Sigmoid colon (tissue), 6 donors: ENCODE measurements at regions not wholly inside any gene's neighbourhood (a gene's known extent, or its start where the extent isn't known, plus 50 kb on each side); places are given as distances from the start of the nearest gene placed in this dataset.

ENCODE experiments used
- DNase-seq: peaks from one replicate; pipeline ENCODE4 v3.0.0-alpha.2; 2019
- H3K27ac ChIP-seq, 4 donors: fragments of 200-600 bp; sonication (generic); one replicate each; pipeline ENCODE4 v1.5.1; 2016 to 2019; ENCODE audit warnings: mild to moderate bottlenecking in 1 of 4
- H3K27me3 ChIP-seq, 3 donors: fragments of 200-600 bp; sonication (generic); one replicate each; pipeline ENCODE4 v1.5.1; 2019; ENCODE audit warnings: mild to moderate bottlenecking in 1 of 3
- H3K36me3 ChIP-seq, 4 donors: fragments of 200-600 bp; sonication (generic); one replicate each; pipeline ENCODE4 v1.5.1; 2016 to 2019
- H3K4me1 ChIP-seq, 4 donors: fragments of 200-600 bp; sonication (generic); one replicate each; pipeline ENCODE4 v1.5.1; 2017 to 2019
- H3K4me3 ChIP-seq, 4 donors: fragments of 200-600 bp; sonication (generic); one replicate each; pipeline ENCODE4 v1.5.1; 2017 to 2019; ENCODE audit warnings: mild to moderate bottlenecking in 2 of 4, moderate library complexity in 1 of 4
- H3K9me3 ChIP-seq, 4 donors: fragments of 200-600 bp in 3 of 4; sonication (generic) in 3 of 4; one replicate each; pipeline versions ENCODE4 v1.5.1 to v1.6.1; 2013 to 2019
- EP300 ChIP-seq, 4 donors: sonication (generic); formaldehyde crosslinking; IDR thresholded peaks; one replicate each; pipeline ENCODE4 v1.6.1; 2017; ENCODE audit warnings: antibody characterized with exemption in 4 of 4
- POLR2A ChIP-seq, 2 donors: fragments of 450-650 bp; IDR thresholded peaks; one replicate each; pipeline ENCODE4 v1.6.1; 2016; ENCODE audit warnings: antibody characterized with exemption in 2 of 2, mild to moderate bottlenecking in 2 of 2, moderate library complexity in 2 of 2
- POLR2AphosphoS5 ChIP-seq, 4 donors: sonication (generic); formaldehyde crosslinking; IDR thresholded peaks; one replicate each; pipeline ENCODE4 v1.6.1; 2017; ENCODE audit warnings: antibody characterized with exemption in 4 of 4
- WGBS, 2 donors: extraction: QIAGEN DNeasy Blood & Tissue Kit; methylation state at CpG; one replicate each; pipeline ENCODE4 v1.1.7; 2013; 5-methylcytosine and 5-hydroxymethylcytosine counted together
- intact Hi-C: fragments of 100-400 bp; cut with DNase I; formaldehyde crosslinking; loops from one replicate; pipeline ENCODE4 v1.15.1; 2023
- TF ChIP-seq, protein P1 (sequence below), 4 experiments: fragments of 450-650 bp in 3 of 4; fragments of 200-600 bp in 1 of 4; IDR thresholded peaks; one replicate each; pipeline ENCODE4 v1.5.1; 2016 to 2019; ENCODE audit warnings: antibody characterized with exemption in 4 of 4, mild to moderate bottlenecking in 3 of 4, moderate library complexity in 2 of 4
- donor health status: healthy with polysubstance abuse.
- donor health status: healthy.

DNA sequence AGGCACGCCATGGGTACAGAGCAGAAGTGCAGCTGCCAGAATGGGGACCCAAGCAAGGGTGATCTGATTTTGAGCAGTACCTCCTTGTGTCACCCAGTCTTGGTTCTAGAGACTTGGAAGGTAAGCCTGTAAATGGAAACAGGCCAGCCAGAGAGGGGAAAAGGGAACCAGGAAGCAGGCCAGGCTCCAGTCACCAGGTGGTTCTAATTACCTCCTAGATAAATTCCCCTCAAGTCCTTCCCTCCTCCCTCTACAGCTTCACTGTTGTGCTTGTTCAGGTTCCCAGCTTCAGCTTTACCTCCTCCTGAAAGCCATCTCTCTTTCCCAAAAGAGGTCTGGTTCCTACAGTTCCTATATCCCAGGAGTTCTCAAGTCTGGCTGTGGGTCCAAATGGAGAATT is 58.8 kb upstream of the SLC7A14 start:
- no peaks in the 10 kb centered on the region for H3K36me3 ChIP-seq
- no peak overlapping the region for H3K27ac ChIP-seq
- TF ChIP-seq EP300 (IDR thresholded peaks at IDR 0.05) = no peak
- TF ChIP-seq POLR2AphosphoS5 (IDR thresholded peaks at IDR 0.05) = no peak
- TF ChIP-seq, protein P1, sequence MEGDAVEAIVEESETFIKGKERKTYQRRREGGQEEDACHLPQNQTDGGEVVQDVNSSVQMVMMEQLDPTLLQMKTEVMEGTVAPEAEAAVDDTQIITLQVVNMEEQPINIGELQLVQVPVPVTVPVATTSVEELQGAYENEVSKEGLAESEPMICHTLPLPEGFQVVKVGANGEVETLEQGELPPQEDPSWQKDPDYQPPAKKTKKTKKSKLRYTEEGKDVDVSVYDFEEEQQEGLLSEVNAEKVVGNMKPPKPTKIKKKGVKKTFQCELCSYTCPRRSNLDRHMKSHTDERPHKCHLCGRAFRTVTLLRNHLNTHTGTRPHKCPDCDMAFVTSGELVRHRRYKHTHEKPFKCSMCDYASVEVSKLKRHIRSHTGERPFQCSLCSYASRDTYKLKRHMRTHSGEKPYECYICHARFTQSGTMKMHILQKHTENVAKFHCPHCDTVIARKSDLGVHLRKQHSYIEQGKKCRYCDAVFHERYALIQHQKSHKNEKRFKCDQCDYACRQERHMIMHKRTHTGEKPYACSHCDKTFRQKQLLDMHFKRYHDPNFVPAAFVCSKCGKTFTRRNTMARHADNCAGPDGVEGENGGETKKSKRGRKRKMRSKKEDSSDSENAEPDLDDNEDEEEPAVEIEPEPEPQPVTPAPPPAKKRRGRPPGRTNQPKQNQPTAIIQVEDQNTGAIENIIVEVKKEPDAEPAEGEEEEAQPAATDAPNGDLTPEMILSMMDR (IDR thresholded peaks at IDR 0.05) = no peak
- TF ChIP-seq POLR2A (IDR thresholded peaks at IDR 0.05) = no peak
- DNase-seq = no peak
- no peaks in the 10 kb centered on the region for H3K9me3 ChIP-seq
- H3K4me3 ChIP-seq = no peak overlapping the region
- peaks cover 0 to 6% (median 0%) of the 10 kb centered on the region in 4 donors for H3K4me1 ChIP-seq
- no peaks in the 10 kb centered on the region for H3K27me3 ChIP-seq
- intact Hi-C loops = no loop called here
- 87 to 90% methylated on average over 1 of the region's 1 CpG for WGBS, 2 donors

DNA sequence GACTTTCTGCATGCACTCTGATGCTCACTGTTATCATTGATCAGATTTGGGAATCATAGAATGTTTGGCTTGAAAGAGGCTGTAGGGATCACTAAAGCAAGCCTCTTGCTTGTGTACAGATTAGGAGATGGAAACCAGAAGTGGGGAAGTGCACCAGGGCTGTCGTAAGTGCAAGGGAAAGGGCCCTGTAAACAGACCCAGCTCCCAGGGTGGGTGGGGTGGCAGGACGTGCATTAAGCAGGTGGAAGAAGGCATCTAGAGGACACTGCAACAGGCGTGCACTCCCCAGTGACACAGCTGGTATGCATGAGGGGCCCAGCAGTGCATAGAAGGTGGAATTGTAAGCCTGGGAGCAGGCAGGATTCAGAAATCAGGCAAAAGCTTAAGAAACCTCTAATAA is 58.0 kb upstream of the SLC7A14 start:
- no peaks in the 10 kb centered on the region for H3K36me3 ChIP-seq
- 72 to 74% methylated on average over 3 of the region's 3 CpGs for WGBS, 2 donors
- no peak overlapping the region for H3K4me3 ChIP-seq
- H3K4me1 ChIP-seq = peaks cover 0 to 6% (median 0%) of the 10 kb centered on the region in 4 donors
- no peak overlapping the region for H3K27ac ChIP-seq
- H3K9me3 ChIP-seq = no peaks in the 10 kb centered on the region
- no peaks in the 10 kb centered on the region for H3K27me3 ChIP-seq
- TF ChIP-seq EP300 (IDR thresholded peaks at IDR 0.05) = no peak
- TF ChIP-seq, protein P1 (IDR thresholded peaks at IDR 0.05) = no peak
- intact Hi-C loops = no loop called here
- DNase-seq = no peak

DNA sequence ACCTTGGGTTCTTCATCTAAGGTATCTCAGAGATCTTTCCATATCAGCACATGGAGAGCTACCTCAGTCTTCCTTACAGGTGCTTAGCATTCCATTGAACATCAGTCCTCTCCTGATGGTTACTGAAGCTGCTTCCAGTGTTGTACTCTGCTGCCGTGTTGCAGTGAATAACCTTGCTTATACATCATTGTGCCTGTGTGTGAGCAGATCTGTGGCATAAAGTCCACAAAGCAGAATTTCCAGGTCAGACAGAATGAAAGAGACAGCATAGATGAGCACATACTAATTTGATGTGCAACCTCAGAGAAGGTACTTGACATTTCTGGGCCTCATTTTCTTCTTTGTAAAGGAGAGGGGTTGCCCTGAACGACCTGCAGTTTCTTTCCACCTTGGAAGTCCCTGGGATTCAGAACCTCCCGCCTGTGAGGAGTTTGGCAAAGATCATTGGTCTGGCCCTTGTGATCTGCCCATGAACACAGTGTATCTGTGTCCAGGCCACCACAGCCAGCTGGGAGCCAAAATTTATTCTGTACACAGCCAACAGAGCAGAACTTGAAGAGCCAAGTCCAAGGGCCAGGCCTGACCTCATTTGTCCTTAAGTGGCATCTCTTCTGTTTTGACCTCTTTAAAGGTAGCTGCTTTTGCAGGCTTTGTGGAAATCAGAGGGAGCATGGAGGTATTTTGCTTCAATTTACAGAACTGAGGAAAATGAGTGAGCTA is 57.2 kb upstream of the SLC7A14 start:
- no peak for TF ChIP-seq POLR2AphosphoS5 (IDR thresholded peaks at IDR 0.05)
- TF ChIP-seq EP300 (IDR thresholded peaks at IDR 0.05) = no peak
- TF ChIP-seq POLR2A (IDR thresholded peaks at IDR 0.05) = no peak
- TF ChIP-seq, protein P1 (IDR thresholded peaks at IDR 0.05) = no peak
- H3K27ac ChIP-seq = no peak overlapping the region
- H3K36me3 ChIP-seq = no peaks in the 10 kb centered on the region
- DNase-seq = no peak
- WGBS, 2 donors = 75 to 81% methylated on average over 3 of the region's 3 CpGs
- no peaks in the 10 kb centered on the region for H3K9me3 ChIP-seq
- intact Hi-C loops = no loop called here
- peaks cover 0 to 6% (median 0%) of the 10 kb centered on the region in 4 donors for H3K4me1 ChIP-seq
- no peaks in the 10 kb centered on the region for H3K27me3 ChIP-seq
- no peak overlapping the region for H3K4me3 ChIP-seq

DNA sequence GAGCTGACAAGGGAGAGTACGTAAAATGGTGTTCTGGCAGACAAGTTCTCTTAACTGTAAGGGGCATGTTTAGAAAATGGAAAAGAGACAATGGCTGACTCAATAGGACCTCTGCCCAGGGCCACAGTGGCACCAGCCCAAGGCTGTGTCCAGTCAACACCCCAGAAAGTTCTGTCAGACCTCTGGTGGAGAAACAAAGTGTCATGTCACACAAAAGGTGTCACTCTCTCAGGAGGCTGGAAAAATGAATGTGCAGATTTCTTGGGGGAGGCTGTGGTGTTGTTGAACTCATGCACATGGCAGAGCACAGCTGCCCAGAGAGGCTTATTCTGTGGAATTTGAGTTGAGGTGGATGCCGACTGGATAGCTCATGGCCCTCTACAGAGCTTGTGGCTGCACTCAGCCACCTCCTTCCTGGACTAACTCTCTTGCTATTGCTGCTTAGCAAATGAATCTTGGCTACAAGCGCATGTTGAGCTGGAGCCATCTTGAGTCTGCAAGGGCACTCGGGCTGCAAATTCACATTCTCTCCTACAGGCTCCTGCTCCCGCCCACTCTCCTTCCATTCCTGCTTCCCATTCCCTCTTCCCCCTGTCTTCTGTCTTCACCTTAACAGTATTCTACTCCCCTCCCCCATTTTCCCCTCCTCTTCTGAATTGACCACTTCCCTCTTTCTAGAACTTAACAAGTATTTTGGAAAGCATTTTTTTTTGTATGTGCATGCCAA is 55.8 kb upstream of the SLC7A14 start:
- H3K9me3 ChIP-seq = no peaks in the 10 kb centered on the region
- intact Hi-C loops = no loop called here
- no peak overlapping the region for H3K4me3 ChIP-seq
- H3K36me3 ChIP-seq = no peaks in the 10 kb centered on the region
- WGBS, 2 donors = 91 to 92% methylated on average over 5 of the region's 5 CpGs
- no peak for DNase-seq
- peaks cover 0 to 6% (median 0%) of the 10 kb centered on the region in 4 donors for H3K4me1 ChIP-seq
- no peak for TF ChIP-seq POLR2A (IDR thresholded peaks at IDR 0.05)
- no peak overlapping the region for H3K27ac ChIP-seq
- H3K27me3 ChIP-seq = no peaks in the 10 kb centered on the region

DNA sequence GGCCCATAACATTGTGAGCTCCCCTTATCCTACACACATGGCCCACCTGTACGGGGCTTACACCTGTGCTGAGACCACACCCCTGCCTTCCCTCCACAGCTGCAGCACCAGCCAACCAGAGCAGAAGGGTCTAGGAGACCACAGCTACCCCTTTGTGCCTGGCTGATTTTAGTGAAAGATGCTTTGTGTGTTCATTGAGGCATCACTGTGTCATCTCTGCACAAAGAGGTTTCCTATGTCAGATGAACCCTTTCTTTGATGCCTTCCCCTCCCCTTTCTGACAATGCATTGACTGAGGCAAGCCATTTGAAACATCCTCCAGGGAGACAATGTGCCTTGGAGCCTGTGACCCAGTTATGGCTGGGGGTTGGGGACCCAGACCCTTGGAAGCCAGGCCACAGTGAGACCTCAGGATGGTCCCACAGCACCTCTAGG is 54.9 kb upstream of the SLC7A14 start:
- WGBS, 2 donors = 77 to 86% methylated on average over 1 of the region's 1 CpG

More for the DNA sequence above, 54.9 kb upstream of the SLC7A14 start:
- no peaks in the 10 kb centered on the region for H3K27me3 ChIP-seq
- H3K36me3 ChIP-seq = no peaks in the 10 kb centered on the region
- TF ChIP-seq EP300 (IDR thresholded peaks at IDR 0.05) (no peak), POLR2A (IDR thresholded peaks at IDR 0.05) (no peak), POLR2AphosphoS5 (IDR thresholded peaks at IDR 0.05) (no peak)
- TF ChIP-seq, protein P1 (IDR thresholded peaks at IDR 0.05) = no peak
- no peak overlapping the region for H3K27ac ChIP-seq
- intact Hi-C loops = no loop called here
- H3K9me3 ChIP-seq = no peaks in the 10 kb centered on the region
- no peak overlapping the region for H3K4me3 ChIP-seq
- DNase-seq = no peak
- H3K4me1 ChIP-seq = peaks cover 0 to 6% (median 0%) of the 10 kb centered on the region in 4 donors
